A549 (cell line): ENCODE measurements at regions not wholly inside any gene's neighbourhood (a gene's known extent, or its start where the extent isn't known, plus 50 kb on each side); places are given as distances from the start of the nearest gene placed in this dataset.

Source experiments
- EP300 ChIP-seq, 2 experiments: fragments of >200 bp; sonication (Bioruptor Twin); formaldehyde crosslinking; IDR thresholded peaks; 2 replicates in 1 of 2; 3 replicates in 1 of 2; pipeline ENCODE4 v1.6.1; 2016 to 2017
- MAFK ChIP-seq: fragments of 450-650 bp; IDR thresholded peaks from 2 replicates; pipeline ENCODE4 v1.6.1; 2014; ENCODE audit not compliant: partially characterized antibody
- MAZ ChIP-seq: fragments of 150-350 bp; IDR thresholded peaks from 2 replicates; pipeline ENCODE4 v1.6.1; 2014; ENCODE audit warnings: antibody characterized with exemption, low read depth, low read length, borderline replicate concordance
- PHF8 ChIP-seq: fragments of 200-600 bp; sonication (generic); IDR thresholded peaks from 2 replicates; pipeline ENCODE4 v1.6.1; 2016; ENCODE audit warnings: low read depth, mild to moderate bottlenecking, antibody characterized with exemption, moderate library complexity, borderline replicate concordance
- POLR2A ChIP-seq: IDR thresholded peaks from 2 replicates; pipeline ENCODE4 v1.6.1; 2012; ENCODE audit warnings: mild to moderate bottlenecking, low read length
- RCOR1 ChIP-seq: fragments of 150-350 bp; IDR thresholded peaks from 2 replicates; pipeline ENCODE4 v1.6.1; 2014; ENCODE audit warnings: antibody characterized with exemption, low read length, low read depth
- RFX5 ChIP-seq: fragments of 450-650 bp; IDR thresholded peaks from 2 replicates; pipeline ENCODE4 v1.7.1; 2014; ENCODE audit warnings: antibody characterized with exemption, mild to moderate bottlenecking, moderate library complexity
- TF ChIP-seq, protein P1 (sequence below): IDR thresholded peaks from 2 replicates; pipeline ENCODE4 v1.6.1; 2012
- TF ChIP-seq, protein P2 (sequence below): fragments of 450-650 bp; IDR thresholded peaks from 2 replicates; pipeline ENCODE4 v1.6.1; 2014; ENCODE audit warnings: antibody characterized with exemption
- TF ChIP-seq, protein P3 (sequence below): fragments of >200 bp; sonication (Bioruptor Twin); formaldehyde crosslinking; IDR thresholded peaks from 3 replicates; pipeline ENCODE4 v1.5.1; 2016

DNA sequence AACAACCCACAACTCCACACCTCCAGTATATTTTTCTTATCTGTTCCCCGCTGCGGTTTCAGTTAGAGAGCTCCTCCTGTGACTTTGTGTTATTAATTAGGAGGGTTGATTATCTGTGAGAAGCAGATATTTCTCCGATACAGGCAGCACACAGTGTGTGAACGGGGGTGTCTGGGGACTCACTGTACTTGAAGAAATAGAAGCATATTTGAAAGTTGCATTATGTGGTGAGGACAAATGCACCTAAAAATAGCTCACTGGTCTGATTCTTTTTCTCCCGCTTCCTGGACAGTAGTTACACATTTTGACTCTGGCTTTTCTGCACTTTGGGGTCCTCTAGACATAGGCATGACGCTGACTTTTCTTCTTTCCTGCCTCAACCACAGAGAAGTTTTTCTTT lies 277.7 kb downstream of the VRK1 start:
- no peak for TF ChIP-seq RCOR1
- TF ChIP-seq MAZ = no peak
- no peak for TF ChIP-seq PHF8
- TF ChIP-seq, protein P1, sequence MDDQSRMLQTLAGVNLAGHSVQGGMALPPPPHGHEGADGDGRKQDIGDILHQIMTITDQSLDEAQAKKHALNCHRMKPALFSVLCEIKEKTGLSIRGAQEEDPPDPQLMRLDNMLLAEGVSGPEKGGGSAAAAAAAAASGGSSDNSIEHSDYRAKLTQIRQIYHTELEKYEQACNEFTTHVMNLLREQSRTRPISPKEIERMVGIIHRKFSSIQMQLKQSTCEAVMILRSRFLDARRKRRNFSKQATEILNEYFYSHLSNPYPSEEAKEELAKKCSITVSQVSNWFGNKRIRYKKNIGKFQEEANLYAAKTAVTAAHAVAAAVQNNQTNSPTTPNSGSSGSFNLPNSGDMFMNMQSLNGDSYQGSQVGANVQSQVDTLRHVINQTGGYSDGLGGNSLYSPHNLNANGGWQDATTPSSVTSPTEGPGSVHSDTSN = no peak
- TF ChIP-seq RFX5 = no peak
- TF ChIP-seq, protein P2, sequence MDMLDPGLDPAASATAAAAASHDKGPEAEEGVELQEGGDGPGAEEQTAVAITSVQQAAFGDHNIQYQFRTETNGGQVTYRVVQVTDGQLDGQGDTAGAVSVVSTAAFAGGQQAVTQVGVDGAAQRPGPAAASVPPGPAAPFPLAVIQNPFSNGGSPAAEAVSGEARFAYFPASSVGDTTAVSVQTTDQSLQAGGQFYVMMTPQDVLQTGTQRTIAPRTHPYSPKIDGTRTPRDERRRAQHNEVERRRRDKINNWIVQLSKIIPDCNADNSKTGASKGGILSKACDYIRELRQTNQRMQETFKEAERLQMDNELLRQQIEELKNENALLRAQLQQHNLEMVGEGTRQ = no peak
- no peak for TF ChIP-seq MAFK
- TF ChIP-seq EP300 (IDR thresholded peaks at IDR 0.05) = no peak
- TF ChIP-seq POLR2A = no peak
- TF ChIP-seq, protein P3, sequence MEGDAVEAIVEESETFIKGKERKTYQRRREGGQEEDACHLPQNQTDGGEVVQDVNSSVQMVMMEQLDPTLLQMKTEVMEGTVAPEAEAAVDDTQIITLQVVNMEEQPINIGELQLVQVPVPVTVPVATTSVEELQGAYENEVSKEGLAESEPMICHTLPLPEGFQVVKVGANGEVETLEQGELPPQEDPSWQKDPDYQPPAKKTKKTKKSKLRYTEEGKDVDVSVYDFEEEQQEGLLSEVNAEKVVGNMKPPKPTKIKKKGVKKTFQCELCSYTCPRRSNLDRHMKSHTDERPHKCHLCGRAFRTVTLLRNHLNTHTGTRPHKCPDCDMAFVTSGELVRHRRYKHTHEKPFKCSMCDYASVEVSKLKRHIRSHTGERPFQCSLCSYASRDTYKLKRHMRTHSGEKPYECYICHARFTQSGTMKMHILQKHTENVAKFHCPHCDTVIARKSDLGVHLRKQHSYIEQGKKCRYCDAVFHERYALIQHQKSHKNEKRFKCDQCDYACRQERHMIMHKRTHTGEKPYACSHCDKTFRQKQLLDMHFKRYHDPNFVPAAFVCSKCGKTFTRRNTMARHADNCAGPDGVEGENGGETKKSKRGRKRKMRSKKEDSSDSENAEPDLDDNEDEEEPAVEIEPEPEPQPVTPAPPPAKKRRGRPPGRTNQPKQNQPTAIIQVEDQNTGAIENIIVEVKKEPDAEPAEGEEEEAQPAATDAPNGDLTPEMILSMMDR = no peak
